Transverse colon (tissue), 3 donors: ENCODE measurements at regions not wholly inside any gene's neighbourhood (a gene's known extent, or its start where the extent isn't known, plus 50 kb on each side); places are given as distances from the start of the nearest gene placed in this dataset.

Source experiments
- CTCF ChIP-seq, 5 experiments: fragments of 200-600 bp in 3 of 5; fragments of 450-650 bp in 2 of 5; sonication (generic) in 3 of 5; IDR thresholded peaks; 1 replicate in 2 of 5; 2 replicates in 3 of 5; pipeline ENCODE4 v1.5.1; 2016 to 2017; ENCODE audit warnings: antibody characterized with exemption in 5 of 5, inconsistent platforms in 3 of 5, mild to moderate bottlenecking in 2 of 5, moderate library complexity in 1 of 5
- POLR2A ChIP-seq: fragments of 450-650 bp; IDR thresholded peaks from one replicate; pipeline ENCODE4 v1.6.1; 2016; ENCODE audit warnings: antibody characterized with exemption, mild to moderate bottlenecking, moderate library complexity

- TF ChIP-seq CTCF (IDR thresholded peaks at IDR 0.05) = no peak
- TF ChIP-seq POLR2A = no peak
Measured at GRCh38 chr13:59458908-59459579, 704.7 kb downstream of the DIAPH3 start.
